ENCODE measurements at regions not wholly inside any gene's neighbourhood (a gene's known extent, or its start where the extent isn't known, plus 50 kb on each side); places are given as distances from the start of the nearest gene placed in this dataset.

DNA sequence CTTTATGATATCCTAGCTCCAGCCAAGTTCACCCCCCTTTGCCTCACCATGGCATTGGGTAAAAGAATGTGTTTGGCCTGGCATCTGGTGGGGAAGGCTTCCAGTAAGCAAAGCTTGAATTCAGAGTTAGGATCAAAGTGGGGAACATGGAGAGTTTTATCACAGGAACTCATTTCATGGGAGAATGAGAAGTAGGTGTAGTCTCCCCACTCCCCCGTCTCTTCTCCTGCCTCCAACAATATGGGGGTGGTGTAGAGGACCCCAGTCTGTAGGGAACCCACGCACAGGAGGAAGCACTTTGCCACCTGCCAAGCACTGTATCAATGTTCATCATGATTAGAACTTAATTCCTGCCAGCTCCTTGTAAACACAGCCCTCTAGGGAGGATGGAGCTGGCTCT lies 200.5 kb downstream of the UACA start:
- H3K36me3 ChIP-seq = no peaks in the 10 kb centered on the region
- DNase-seq (no peak), ATAC-seq (no peak)
- intact Hi-C loops (cut with DNase I) = no loop called here
- no peaks in the 10 kb centered on the region for H3K27me3 ChIP-seq
- H3K27ac ChIP-seq = no peak overlapping the region
- H3K4me1 ChIP-seq = peaks cover 4 to 9% of the 10 kb centered on the region in 2 donors
- no peak overlapping the region for H3K4me3 ChIP-seq
- TF ChIP-seq, protein P1, sequence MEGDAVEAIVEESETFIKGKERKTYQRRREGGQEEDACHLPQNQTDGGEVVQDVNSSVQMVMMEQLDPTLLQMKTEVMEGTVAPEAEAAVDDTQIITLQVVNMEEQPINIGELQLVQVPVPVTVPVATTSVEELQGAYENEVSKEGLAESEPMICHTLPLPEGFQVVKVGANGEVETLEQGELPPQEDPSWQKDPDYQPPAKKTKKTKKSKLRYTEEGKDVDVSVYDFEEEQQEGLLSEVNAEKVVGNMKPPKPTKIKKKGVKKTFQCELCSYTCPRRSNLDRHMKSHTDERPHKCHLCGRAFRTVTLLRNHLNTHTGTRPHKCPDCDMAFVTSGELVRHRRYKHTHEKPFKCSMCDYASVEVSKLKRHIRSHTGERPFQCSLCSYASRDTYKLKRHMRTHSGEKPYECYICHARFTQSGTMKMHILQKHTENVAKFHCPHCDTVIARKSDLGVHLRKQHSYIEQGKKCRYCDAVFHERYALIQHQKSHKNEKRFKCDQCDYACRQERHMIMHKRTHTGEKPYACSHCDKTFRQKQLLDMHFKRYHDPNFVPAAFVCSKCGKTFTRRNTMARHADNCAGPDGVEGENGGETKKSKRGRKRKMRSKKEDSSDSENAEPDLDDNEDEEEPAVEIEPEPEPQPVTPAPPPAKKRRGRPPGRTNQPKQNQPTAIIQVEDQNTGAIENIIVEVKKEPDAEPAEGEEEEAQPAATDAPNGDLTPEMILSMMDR (IDR thresholded peaks at IDR 0.05) = no peak
- H3K9me3 ChIP-seq = no peaks in the 10 kb centered on the region

DNA sequence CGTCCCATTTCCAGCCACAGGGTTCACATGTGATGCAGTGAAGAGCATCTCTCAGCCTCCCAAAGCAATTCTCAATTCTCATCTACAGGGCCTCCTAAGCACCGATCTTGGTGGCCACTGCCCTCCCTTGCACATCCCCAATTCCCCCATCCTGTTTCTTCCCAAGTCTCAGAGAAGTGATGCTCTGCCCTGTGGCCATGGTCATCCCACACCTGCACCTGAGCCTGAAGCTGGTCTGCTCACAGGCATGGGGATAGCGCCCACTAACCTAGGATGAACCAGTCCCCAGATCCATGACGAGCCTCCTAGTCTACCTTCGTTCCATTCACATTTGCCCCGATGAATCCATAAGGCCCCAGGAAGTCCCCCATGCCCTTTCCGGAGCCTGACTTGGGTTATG lies 201.5 kb downstream of the UACA start:
- ATAC-seq (no peak), DNase-seq (no peak)
- intact Hi-C loops (cut with DNase I) = no loop called here
- no peak overlapping the region for H3K4me3 ChIP-seq
- TF ChIP-seq, protein P1 (IDR thresholded peaks at IDR 0.05) = no peak
- peaks cover 4 to 9% of the 10 kb centered on the region in 2 donors for H3K4me1 ChIP-seq
- no peak overlapping the region for H3K27ac ChIP-seq
- H3K27me3 ChIP-seq = no peaks in the 10 kb centered on the region
- no peaks in the 10 kb centered on the region for H3K9me3 ChIP-seq
- no peaks in the 10 kb centered on the region for H3K36me3 ChIP-seq

DNA sequence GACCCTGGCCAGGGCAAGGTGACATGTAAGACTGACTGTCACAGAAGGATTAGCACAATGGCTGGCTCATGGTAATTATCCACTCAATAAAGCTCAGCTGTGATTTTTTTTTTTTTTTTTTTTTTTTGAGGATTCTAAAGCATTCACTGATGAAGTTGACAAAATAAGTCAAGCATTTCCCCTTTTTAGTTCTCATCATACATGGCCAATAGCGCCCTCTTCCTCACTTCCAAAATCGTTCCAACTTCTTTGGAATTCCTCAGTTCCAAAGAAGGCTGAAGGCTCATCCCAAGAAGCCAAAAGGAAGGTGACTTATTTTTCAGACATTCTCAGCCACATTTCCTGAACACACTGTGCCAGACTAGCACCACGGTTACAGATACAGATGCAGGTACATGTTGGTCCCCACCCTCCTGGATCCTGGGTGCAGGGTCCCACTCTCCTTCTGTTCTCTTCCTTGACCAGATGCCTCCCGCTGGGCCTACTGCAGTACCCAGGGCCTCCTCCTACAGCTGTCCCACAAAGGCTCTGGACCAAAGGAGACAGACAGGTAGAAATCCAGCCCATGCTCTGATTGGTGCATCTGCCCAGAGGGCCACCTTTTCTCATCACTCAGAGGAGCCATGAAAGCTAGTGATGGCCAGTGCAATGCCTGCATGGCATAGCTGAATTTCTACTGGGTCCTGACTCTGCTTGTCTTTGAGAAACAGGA lies 202.6 kb downstream of the UACA start:
- DNase-seq (no peak), ATAC-seq (no peak)
- TF ChIP-seq, protein P1 (IDR thresholded peaks at IDR 0.05) = no peak
- peaks cover 4 to 9% of the 10 kb centered on the region in 2 donors for H3K4me1 ChIP-seq
- H3K9me3 ChIP-seq = no peaks in the 10 kb centered on the region
- no peaks in the 10 kb centered on the region for H3K27me3 ChIP-seq
- H3K4me3 ChIP-seq = no peak overlapping the region
- no peaks in the 10 kb centered on the region for H3K36me3 ChIP-seq
- intact Hi-C loops (cut with DNase I) = no loop called here
- no peak overlapping the region for H3K27ac ChIP-seq

DNA sequence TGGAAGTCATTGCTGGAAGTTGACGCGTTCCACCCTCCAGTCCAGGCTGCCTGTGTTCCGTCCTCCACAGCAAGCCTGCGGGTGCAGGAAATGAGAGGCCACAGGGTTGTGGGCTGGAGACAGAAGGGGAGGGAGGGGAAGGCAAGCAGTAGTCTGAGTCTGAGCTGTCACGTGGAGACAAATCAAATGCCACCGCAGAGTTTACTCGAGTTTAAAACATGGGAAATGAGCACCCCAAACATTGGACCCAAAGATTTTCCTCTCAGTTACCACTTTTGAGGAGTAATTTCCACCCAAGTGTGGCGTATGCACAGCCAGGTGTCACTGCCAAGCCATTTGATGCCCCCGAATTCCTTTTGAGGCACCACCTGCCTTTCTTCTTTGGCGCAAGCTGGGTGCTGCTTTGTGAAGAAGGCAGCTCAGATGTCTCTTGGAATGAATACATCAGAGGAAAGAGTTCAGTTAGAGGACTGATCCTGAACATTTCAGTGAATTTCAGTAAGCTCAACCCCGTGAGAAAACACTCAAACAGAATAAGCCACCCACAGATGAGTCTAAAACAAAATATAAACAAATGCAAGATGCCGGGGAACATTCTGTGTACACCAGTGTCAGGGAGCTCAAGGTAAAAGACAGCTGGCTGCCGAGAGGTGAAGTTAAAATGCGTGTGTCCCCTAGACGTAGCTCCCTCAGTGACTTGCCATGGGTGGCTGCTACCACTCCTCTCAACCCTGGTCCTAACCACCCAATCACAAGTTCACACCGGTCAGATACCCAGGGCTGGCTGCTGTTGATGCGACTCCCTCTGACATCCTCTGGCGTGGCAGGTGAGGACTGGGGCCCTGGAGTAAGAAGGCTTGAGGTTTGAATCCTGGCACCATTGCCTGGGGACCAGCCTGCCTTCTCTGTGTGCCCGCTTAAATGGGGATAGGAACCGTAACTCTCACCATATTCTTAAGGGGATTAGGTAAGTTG lies 203.8 kb downstream of the UACA start:
- DNase-seq (peak in 3 of 4 donors; percentile 48 to 76 (median 70)), ATAC-seq (peak; percentile 82)
- H3K4me3 ChIP-seq = no peak overlapping the region
- H3K36me3 ChIP-seq = no peaks in the 10 kb centered on the region
- H3K9me3 ChIP-seq = no peaks in the 10 kb centered on the region
- H3K4me1 ChIP-seq = peaks cover 4 to 9% of the 10 kb centered on the region in 2 donors
- TF ChIP-seq, protein P1 (IDR thresholded peaks at IDR 0.05) = no peak
- no peaks in the 10 kb centered on the region for H3K27me3 ChIP-seq
- intact Hi-C loops (cut with DNase I) = no loop called here
- H3K27ac ChIP-seq = no peak overlapping the region
